NCI-H526 (cell line): ENCODE measurements at regions not wholly inside any gene's neighbourhood (a gene's known extent, or its start where the extent isn't known, plus 50 kb on each side); places are given as distances from the start of the nearest gene placed in this dataset.

Source experiments
- DNase-seq, 2 experiments: peaks; one replicate each; lab custom pipeline; 2025; lab: John Stamatoyannopoulos, UW

DNA sequence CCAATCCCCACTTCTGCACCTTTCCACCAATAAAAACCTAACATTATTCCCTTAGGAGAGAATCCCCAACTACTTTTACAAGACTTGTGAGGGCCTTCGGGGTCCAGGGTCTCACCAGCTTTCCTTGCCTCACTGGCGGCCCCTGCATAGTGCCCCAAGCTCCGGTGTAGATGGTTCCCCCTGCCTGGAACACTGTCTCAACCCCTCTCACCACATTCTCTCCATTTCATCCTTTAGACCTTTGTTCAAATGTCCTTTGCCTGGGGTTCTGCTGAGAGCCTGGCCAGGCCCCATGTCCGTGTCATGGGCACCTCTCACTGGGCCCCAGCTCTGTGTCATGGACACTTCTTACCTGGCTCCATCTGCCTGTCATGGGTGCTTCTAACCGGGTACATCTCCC lies 64.5 kb upstream of the SORCS3 start:
- no peak for DNase-seq

DNA sequence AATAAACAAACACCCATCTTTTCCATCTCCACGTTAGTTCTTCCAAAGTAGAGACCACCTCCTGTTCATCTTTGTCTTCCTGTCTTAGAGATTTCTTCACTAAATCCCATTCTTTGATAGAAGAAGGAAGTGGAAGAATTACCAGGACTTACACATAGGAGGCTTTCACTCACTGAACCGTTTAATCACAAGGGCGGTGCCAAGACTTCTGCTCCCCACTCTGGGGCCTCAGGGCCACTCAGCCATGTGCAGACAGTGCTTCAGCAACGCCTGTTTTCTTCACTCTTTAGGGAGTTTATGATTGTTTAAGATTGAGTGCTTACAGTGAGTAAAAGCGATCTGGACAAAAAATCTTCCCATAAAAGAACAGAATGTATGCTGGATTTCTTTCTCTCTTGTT lies 63.9 kb upstream of the SORCS3 start:
- no peak for DNase-seq

GRCh38 chr10:104577861-104578521 lies 63.1 kb upstream of the SORCS3 start:
- DNase-seq: no peak

- no peak for DNase-seq
These were observed 62.4 kb upstream of the SORCS3 start for GRCh38 chr10:104578671-104579070.

- DNase-seq: no peak
These were observed 62.0 kb upstream of the SORCS3 start for GRCh38 chr10:104579136-104579535.

- no peak for DNase-seq
These were observed 60.8 kb upstream of the SORCS3 start for GRCh38 chr10:104580321-104580720.

DNA sequence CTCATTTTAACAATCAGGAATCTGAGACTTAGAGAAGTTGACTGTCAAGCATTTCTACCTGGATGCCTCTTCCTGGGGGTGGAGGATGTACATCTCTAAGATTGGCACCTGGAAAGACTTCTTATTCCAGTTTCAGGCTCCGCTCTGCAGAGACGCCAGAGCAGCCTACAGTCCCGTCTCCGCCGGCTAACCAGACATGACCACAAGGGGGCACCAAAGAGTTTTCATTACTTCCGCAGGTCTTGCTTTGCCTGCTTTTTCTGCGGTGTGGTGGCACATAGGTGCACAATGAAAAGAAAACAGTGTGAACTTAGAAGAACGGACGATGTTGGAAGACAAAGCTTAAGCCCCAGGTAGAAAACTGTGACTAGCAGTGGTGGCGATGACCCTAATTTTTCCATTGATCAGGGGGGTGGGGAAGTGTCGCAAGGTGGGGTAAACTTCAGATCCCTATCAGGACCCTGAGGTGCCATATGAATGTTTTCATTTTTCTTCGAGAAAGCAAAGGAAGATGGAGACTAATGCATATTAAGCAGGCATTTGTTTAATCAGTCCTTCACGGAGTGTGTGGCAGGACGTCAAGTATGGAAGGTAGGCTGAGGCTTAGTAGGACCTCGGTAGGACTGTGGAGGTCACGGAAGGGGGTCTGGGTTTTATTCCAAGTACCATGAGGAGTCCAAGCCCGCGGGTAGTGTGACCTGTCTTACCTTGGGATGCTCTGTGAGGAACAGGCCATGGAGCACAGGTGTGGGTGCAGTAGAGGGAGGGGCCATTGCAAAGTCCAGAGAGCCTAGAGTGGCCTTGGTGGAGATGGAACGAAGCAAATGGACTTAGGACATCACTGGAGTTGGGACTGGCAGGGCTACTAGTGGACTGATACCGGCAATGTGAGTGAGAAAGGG lies 60.1 kb upstream of the SORCS3 start:
- peak; percentile 32 to 81 for DNase-seq

DNA sequence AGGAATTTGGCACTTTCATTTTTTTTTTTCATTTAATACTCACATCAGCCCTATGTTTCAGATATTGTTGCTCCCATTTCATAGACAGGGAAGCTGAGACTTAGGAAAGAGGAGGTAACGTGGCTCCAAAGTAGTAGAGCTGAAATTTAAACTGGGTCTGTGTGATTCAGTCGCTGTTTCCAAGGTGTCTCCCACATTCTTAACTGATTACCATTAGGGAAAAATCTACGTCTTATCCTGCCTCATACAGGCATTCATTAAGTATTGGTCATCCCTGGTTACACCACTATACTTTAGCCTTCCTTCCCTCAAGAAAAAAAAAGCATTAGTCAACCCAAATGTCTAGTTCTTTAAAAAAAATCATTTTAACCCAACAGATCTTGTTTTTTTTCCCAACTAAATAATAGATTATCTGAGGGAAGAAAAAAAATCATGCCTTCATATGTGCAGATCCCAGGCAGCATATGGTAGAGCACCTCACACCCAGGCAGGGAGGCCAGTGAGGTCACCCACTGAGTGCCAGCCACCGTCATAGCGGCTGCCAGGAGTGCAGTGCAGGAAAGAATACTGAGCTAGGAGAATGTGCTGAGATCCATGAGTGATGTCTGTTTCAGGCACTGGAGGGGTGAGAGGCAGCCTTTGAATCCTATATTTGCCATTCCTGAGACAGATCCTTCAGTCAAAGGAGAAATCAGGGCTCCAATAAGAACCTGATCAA lies 59.0 kb upstream of the SORCS3 start:
- no peak for DNase-seq

- DNase-seq: no peak
These were observed 58.5 kb upstream of the SORCS3 start for GRCh38 chr10:104582602-104582951.

DNA sequence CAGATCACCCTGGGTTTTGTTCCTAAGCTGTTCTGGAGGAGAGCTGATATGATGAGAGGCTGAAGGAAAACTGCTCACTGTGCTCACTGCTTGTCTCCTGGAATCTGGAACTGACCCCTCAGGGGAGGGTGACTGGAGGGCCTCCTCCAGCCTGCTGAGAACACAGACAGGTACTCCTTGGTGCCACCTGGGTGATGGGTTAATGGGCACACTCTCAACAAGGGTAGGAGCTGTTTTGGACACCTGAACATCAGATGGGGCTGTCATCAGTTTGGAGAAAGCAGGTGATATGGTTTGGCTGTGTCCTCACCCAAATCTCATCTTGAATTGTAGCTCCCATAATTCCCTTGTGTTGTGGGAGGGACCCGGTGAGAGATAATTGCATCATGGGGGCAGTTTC lies 58.1 kb upstream of the SORCS3 start:
- no peak for DNase-seq

DNA sequence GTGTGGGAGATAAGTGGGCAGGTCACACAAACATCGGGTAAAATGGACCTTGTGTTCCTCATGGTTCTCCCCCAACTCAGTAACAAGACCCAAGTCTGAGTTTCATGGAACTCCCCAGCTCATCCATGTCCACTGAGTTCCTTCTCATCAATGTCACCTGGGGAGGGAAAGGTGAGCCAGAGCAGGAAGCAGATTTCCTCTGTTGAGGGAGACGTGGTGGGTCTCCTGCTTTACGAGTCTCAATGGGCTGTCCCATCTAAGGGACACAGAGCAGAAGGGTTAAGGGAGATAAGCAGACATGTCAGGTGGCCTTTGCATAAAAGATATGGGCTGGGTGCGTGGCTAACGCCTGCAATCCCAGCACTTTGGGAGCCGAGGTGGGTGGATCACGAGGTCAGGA lies 56.5 kb upstream of the SORCS3 start:
- DNase-seq: no peak

- no peak for DNase-seq
These were observed 53.3 kb upstream of the SORCS3 start for GRCh38 chr10:104587751-104588150.

DNA sequence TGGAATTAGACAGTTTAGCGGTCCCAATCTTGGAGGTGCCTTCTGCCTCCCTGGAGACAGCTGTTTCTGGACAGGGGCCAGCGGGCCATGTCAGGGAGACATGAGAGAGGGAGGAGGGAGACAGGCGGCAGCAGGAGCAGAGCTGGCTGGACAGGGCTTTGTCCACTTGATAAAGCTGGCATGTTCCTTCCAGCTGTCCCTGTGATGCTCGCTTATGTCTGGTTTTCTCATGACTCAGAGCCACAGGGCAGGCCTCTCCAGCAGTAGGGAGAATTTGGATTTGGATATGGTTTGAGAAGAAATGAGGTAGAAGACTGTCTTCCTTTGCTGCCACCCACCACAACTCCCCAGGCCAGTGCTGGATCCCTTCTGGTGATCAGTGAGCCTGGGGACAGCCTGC lies 51.7 kb upstream of the SORCS3 start:
- no peak for DNase-seq

DNA sequence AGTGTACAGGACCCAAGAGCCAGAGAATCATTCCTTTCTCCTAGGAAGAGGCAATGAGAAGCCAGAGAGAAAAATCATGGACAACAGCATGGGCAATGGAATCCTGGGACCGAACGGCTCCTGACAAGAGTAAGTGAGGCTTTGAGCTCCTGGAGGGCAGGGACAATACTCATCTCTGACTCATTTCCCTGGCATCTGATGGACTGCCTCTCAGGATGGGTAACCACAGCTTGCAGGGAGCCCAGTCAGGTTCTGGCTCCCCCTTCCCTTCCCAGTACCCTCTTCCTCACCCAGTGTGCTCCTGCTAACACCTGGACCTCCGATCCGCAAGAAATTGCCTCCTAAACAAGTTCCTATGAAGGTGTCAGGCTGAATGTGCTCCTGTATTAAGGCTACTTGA lies 51.2 kb upstream of the SORCS3 start:
- DNase-seq: no peak
